HEK293 (cell line): ENCODE measurements at regions not wholly inside any gene's neighbourhood (a gene's known extent, or its start where the extent isn't known, plus 50 kb on each side); places are given as distances from the start of the nearest gene placed in this dataset.

ENCODE experiments used
- CTCF ChIA-PET: fragments of 350-600 bp; formaldehyde crosslinking; extraction: SDS; loops from one replicate; lab custom pipeline; 2021; ENCODE audit warnings: antibody characterized with exemption; lab: Yijun Ruan, JAX
- POLR2A ChIA-PET: fragments of 300-600 bp; formaldehyde crosslinking; extraction: SDS; loops from one replicate; lab custom pipeline; 2020; ENCODE audit warnings: antibody characterized with exemption, inconsistent platforms; lab: Yijun Ruan, JAX
- H3K27ac ChIP-seq: fragments of 200-500 bp; sonication (Bioruptor generic); 2 replicates; pipeline ENCODE4 v1.5.1; 2014; ENCODE audit warnings: low read depth, low read length, control low read depth, inconsistent platforms; ENCODE audit errors: extremely low read depth
- H3K36me3 ChIP-seq, 2 experiments: fragments of 200-500 bp in 1 of 2; sonication (Bioruptor generic) in 1 of 2; 1 replicate in 1 of 2; 2 replicates in 1 of 2; pipeline ENCODE4 v1.5.1; 2014 to 2017; ENCODE audit warnings: inconsistent platforms in 2 of 2, low read length in 2 of 2; ENCODE audit not compliant: control insufficient read depth in 2 of 2, insufficient read depth in 1 of 2
- H3K4me1 ChIP-seq: fragments of 200-500 bp; sonication (Bioruptor generic); 2 replicates; pipeline ENCODE4 v1.5.1; 2014; ENCODE audit warnings: mild to moderate bottlenecking, low read length, inconsistent platforms; ENCODE audit not compliant: control insufficient read depth, insufficient read depth
- H3K4me3 ChIP-seq: 2 replicates; pipeline ENCODE4 v1.5.1; 2011; ENCODE audit warnings: low read depth, mild to moderate bottlenecking, control low read depth, low read length, moderate library complexity
- H3K9me3 ChIP-seq: fragments of 200-500 bp; sonication (Bioruptor generic); 2 replicates; pipeline ENCODE4 v1.5.1; 2014; ENCODE audit warnings: low read depth, low read length, inconsistent platforms; ENCODE audit not compliant: control insufficient read depth, insufficient read depth
- GFI1B ChIP-seq: fragments of 450-650 bp; formaldehyde crosslinking; IDR thresholded peaks from 2 replicates; pipeline ENCODE4 v1.5.1; 2016; ENCODE audit warnings: missing biosample characterization, missing genetic modification characterization
- HIC1 ChIP-seq: fragments of 450-650 bp; formaldehyde crosslinking; IDR thresholded peaks from 2 replicates; pipeline ENCODE4 v1.5.1; 2016; ENCODE audit warnings: missing biosample characterization, missing genetic modification characterization
- KLF16 ChIP-seq: fragments of 450-650 bp; formaldehyde crosslinking; IDR thresholded peaks from 2 replicates; pipeline ENCODE4 v1.5.1; 2017; ENCODE audit warnings: missing biosample characterization, missing genetic modification characterization
- SCRT2 ChIP-seq: fragments of 450-650 bp; formaldehyde crosslinking; IDR thresholded peaks from 2 replicates; pipeline ENCODE4 v1.5.1; 2016; ENCODE audit warnings: missing biosample characterization, missing genetic modification characterization
- SP2 ChIP-seq: fragments of 450-650 bp; formaldehyde crosslinking; IDR thresholded peaks from 2 replicates; pipeline ENCODE4 v1.5.1; 2016; ENCODE audit warnings: missing biosample characterization, missing genetic modification characterization
- ZBTB17 ChIP-seq: fragments of 450-650 bp; formaldehyde crosslinking; IDR thresholded peaks from 2 replicates; pipeline ENCODE4 v1.5.1; 2016; ENCODE audit warnings: missing biosample characterization, missing genetic modification characterization
- ZNF133 ChIP-seq: fragments of 450-650 bp; formaldehyde crosslinking; IDR thresholded peaks from 2 replicates; pipeline ENCODE4 v1.5.1; 2016; ENCODE audit warnings: missing biosample characterization, missing genetic modification characterization
- ZNF202 ChIP-seq: fragments of 450-650 bp; formaldehyde crosslinking; IDR thresholded peaks from 2 replicates; pipeline ENCODE4 v1.5.1; 2016; ENCODE audit warnings: missing biosample characterization, missing genetic modification characterization, borderline replicate concordance
- ZNF266 ChIP-seq: fragments of 450-650 bp; formaldehyde crosslinking; IDR thresholded peaks from 2 replicates; pipeline ENCODE4 v1.5.1; 2016; ENCODE audit warnings: missing biosample characterization, missing genetic modification characterization, low read depth
- ZNF274 ChIP-seq, 2 experiments: fragments of 200-500 bp in 1 of 2; fragments of 450-650 bp in 1 of 2; sonication (Bioruptor generic) in 1 of 2; formaldehyde crosslinking in 1 of 2; IDR thresholded peaks; 2 replicates each; pipeline versions ENCODE4 v1.5.1 to v1.6.1; 2014 to 2016; ENCODE audit warnings: borderline replicate concordance in 1 of 2, inconsistent platforms in 1 of 2, low read length in 1 of 2, missing biosample characterization in 1 of 2, missing genetic modification characterization in 1 of 2
- ZNF324 ChIP-seq: fragments of 450-650 bp; formaldehyde crosslinking; IDR thresholded peaks from 2 replicates; pipeline ENCODE4 v1.5.1; 2016; ENCODE audit warnings: missing biosample characterization, missing genetic modification characterization
- ZNF350 ChIP-seq: fragments of 450-650 bp; formaldehyde crosslinking; IDR thresholded peaks from 2 replicates; pipeline ENCODE4 v1.5.0; 2017; ENCODE audit warnings: missing biosample characterization, mild to moderate bottlenecking, missing genetic modification characterization
- ZNF416 ChIP-seq: fragments of 450-650 bp; formaldehyde crosslinking; IDR thresholded peaks from 2 replicates; pipeline ENCODE4 v1.5.1; 2016; ENCODE audit warnings: missing biosample characterization, missing genetic modification characterization
- ZNF623 ChIP-seq: fragments of 450-650 bp; formaldehyde crosslinking; IDR thresholded peaks from 2 replicates; pipeline ENCODE4 v1.5.1; 2016; ENCODE audit warnings: missing biosample characterization, missing genetic modification characterization
- ZNF670 ChIP-seq: fragments of 450-650 bp; formaldehyde crosslinking; IDR thresholded peaks from 2 replicates; pipeline ENCODE4 v1.5.1; 2016; ENCODE audit warnings: missing biosample characterization, missing genetic modification characterization, low read depth
- ZNF707 ChIP-seq: fragments of 450-650 bp; formaldehyde crosslinking; IDR thresholded peaks from 2 replicates; pipeline ENCODE4 v1.5.1; 2016; ENCODE audit warnings: missing biosample characterization, missing genetic modification characterization
- ZSCAN16 ChIP-seq: fragments of 450-650 bp; formaldehyde crosslinking; IDR thresholded peaks from 2 replicates; pipeline ENCODE4 v1.5.1; 2016; ENCODE audit warnings: missing biosample characterization, missing genetic modification characterization
- ZSCAN30 ChIP-seq: fragments of 450-650 bp; IDR thresholded peaks from 2 replicates; pipeline ENCODE4 v1.5.1; 2018; ENCODE audit warnings: missing biosample characterization, mild to moderate bottlenecking, missing genetic modification characterization, moderate library complexity
- TF ChIP-seq, protein P1 (sequence below): fragments of 450-650 bp; formaldehyde crosslinking; IDR thresholded peaks from 2 replicates; pipeline ENCODE4 v1.5.1; 2016; ENCODE audit warnings: missing biosample characterization, missing genetic modification characterization
- TF ChIP-seq, protein P2 (sequence below): fragments of 450-650 bp; formaldehyde crosslinking; IDR thresholded peaks from 2 replicates; pipeline ENCODE4 v1.5.1; 2017; ENCODE audit warnings: missing biosample characterization, mild to moderate bottlenecking, missing genetic modification characterization, moderate library complexity
- TF ChIP-seq, protein P3 (sequence below): fragments of 450-650 bp; formaldehyde crosslinking; conservative IDR thresholded peaks from 2 replicates; pipeline ENCODE4 v1.5.1; 2016; ENCODE audit warnings: low read depth, missing biosample characterization, missing genetic modification characterization
- TF ChIP-seq, protein P4 (sequence below): fragments of 450-650 bp; formaldehyde crosslinking; IDR thresholded peaks from 2 replicates; pipeline ENCODE4 v1.5.1; 2016; ENCODE audit warnings: missing biosample characterization, missing genetic modification characterization
- TF ChIP-seq, protein P5 (sequence below): fragments of 450-650 bp; formaldehyde crosslinking; IDR thresholded peaks from 2 replicates; pipeline ENCODE4 v1.5.1; 2017; ENCODE audit warnings: missing biosample characterization, missing genetic modification characterization

- TF ChIP-seq, protein P1, sequence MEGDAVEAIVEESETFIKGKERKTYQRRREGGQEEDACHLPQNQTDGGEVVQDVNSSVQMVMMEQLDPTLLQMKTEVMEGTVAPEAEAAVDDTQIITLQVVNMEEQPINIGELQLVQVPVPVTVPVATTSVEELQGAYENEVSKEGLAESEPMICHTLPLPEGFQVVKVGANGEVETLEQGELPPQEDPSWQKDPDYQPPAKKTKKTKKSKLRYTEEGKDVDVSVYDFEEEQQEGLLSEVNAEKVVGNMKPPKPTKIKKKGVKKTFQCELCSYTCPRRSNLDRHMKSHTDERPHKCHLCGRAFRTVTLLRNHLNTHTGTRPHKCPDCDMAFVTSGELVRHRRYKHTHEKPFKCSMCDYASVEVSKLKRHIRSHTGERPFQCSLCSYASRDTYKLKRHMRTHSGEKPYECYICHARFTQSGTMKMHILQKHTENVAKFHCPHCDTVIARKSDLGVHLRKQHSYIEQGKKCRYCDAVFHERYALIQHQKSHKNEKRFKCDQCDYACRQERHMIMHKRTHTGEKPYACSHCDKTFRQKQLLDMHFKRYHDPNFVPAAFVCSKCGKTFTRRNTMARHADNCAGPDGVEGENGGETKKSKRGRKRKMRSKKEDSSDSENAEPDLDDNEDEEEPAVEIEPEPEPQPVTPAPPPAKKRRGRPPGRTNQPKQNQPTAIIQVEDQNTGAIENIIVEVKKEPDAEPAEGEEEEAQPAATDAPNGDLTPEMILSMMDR: peak; percentile 56; the same call in 1 of the 2 replicates
- no peak for TF ChIP-seq ZNF133 (tag by site-specific recombination)
- no peak for TF ChIP-seq ZNF266 (tag by site-specific recombination)
- TF ChIP-seq, protein P2, sequence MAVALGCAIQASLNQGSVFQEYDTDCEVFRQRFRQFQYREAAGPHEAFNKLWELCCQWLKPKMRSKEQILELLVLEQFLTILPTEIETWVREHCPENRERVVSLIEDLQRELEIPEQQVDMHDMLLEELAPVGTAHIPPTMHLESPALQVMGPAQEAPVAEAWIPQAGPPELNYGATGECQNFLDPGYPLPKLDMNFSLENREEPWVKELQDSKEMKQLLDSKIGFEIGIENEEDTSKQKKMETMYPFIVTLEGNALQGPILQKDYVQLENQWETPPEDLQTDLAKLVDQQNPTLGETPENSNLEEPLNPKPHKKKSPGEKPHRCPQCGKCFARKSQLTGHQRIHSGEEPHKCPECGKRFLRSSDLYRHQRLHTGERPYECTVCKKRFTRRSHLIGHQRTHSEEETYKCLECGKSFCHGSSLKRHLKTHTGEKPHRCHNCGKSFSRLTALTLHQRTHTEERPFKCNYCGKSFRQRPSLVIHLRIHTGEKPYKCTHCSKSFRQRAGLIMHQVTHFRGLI (tag by site-specific recombination): no peak
- peak; percentile 14; the same call in 1 of the 2 replicates for TF ChIP-seq ZSCAN30 (tag by site-specific recombination)
- no peak for TF ChIP-seq KLF16
- no peak for TF ChIP-seq ZNF416 (tag by site-specific recombination)
- no peak for TF ChIP-seq ZBTB17
These were observed 273.7 kb downstream of the CETN3 start (continued) for GRCh38 chr5:90135779-90136378.

- Histone ChIP-seq H3K4me3 (no peak overlapping the region), H3K9me3 (no peaks in the 10 kb centered on the region), H3K27ac (no peak overlapping the region), H3K4me1 (no peaks in the 10 kb centered on the region), H3K36me3 (no peaks in the 10 kb centered on the region)
- no peak for TF ChIP-seq ZNF274 (IDR thresholded peaks at IDR 0.05; ENCODE audit: low read length)
- TF ChIP-seq ZNF274 (tag by site-specific recombination; IDR thresholded peaks at IDR 0.05; ENCODE audit: borderline replicate concordance): no peak
- no peak for TF ChIP-seq HIC1 (tag by site-specific recombination)
- TF ChIP-seq, protein P3, sequence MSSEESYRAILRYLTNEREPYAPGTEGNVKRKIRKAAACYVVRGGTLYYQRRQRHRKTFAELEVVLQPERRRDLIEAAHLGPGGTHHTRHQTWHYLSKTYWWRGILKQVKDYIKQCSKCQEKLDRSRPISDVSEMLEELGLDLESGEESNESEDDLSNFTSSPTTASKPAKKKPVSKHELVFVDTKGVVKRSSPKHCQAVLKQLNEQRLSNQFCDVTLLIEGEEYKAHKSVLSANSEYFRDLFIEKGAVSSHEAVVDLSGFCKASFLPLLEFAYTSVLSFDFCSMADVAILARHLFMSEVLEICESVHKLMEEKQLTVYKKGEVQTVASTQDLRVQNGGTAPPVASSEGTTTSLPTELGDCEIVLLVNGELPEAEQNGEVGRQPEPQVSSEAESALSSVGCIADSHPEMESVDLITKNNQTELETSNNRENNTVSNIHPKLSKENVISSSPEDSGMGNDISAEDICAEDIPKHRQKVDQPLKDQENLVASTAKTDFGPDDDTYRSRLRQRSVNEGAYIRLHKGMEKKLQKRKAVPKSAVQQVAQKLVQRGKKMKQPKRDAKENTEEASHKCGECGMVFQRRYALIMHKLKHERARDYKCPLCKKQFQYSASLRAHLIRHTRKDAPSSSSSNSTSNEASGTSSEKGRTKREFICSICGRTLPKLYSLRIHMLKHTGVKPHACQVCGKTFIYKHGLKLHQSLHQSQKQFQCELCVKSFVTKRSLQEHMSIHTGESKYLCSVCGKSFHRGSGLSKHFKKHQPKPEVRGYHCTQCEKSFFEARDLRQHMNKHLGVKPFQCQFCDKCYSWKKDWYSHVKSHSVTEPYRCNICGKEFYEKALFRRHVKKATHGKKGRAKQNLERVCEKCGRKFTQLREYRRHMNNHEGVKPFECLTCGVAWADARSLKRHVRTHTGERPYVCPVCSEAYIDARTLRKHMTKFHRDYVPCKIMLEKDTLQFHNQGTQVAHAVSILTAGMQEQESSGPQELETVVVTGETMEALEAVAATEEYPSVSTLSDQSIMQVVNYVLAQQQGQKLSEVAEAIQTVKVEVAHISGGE (tag by site-specific recombination): no peak
- no peak for TF ChIP-seq ZNF707 (tag by site-specific recombination)
- TF ChIP-seq ZNF202: no peak
- no peak for TF ChIP-seq ZNF623 (tag by site-specific recombination)
- TF ChIP-seq SCRT2 (tag by site-specific recombination): no peak
- no peak for TF ChIP-seq ZNF670 (tag by site-specific recombination)
- TF ChIP-seq ZNF324 (tag by site-specific recombination): no peak
- TF ChIP-seq, protein P4, sequence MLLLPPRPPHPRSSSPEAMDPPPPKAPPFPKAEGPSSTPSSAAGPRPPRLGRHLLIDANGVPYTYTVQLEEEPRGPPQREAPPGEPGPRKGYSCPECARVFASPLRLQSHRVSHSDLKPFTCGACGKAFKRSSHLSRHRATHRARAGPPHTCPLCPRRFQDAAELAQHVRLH: no peak
- no peak for TF ChIP-seq GFI1B (tag by site-specific recombination)
- TF ChIP-seq, protein P5, sequence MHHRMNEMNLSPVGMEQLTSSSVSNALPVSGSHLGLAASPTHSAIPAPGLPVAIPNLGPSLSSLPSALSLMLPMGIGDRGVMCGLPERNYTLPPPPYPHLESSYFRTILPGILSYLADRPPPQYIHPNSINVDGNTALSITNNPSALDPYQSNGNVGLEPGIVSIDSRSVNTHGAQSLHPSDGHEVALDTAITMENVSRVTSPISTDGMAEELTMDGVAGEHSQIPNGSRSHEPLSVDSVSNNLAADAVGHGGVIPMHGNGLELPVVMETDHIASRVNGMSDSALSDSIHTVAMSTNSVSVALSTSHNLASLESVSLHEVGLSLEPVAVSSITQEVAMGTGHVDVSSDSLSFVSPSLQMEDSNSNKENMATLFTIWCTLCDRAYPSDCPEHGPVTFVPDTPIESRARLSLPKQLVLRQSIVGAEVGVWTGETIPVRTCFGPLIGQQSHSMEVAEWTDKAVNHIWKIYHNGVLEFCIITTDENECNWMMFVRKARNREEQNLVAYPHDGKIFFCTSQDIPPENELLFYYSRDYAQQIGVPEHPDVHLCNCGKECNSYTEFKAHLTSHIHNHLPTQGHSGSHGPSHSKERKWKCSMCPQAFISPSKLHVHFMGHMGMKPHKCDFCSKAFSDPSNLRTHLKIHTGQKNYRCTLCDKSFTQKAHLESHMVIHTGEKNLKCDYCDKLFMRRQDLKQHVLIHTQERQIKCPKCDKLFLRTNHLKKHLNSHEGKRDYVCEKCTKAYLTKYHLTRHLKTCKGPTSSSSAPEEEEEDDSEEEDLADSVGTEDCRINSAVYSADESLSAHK (tag by site-specific recombination): no peak
- no peak for TF ChIP-seq ZSCAN16
- TF ChIP-seq ZNF350: no peak
- no peak for TF ChIP-seq SP2 (tag by site-specific recombination)
- CTCF ChIA-PET: interaction anchor here (0.7 kb wide), 1 partner anchor 275 kb away, joined by 4 read pairs; no protein-coding TSS in a partner anchor
- POLR2A ChIA-PET: no interaction called here
These were observed 274.7 kb downstream of the CETN3 start for GRCh38 chr5:90134892-90135291.
